Keratinocyte (primary cell): ENCODE measurements at regions not wholly inside any gene's neighbourhood (a gene's known extent, or its start where the extent isn't known, plus 50 kb on each side); places are given as distances from the start of the nearest gene placed in this dataset.

Experiments used
- EZH2 ChIP-seq: IDR thresholded peaks from one replicate; pipeline ENCODE4 v1.6.1; 2012; ENCODE audit warnings: inconsistent platforms, mild to moderate bottlenecking, low read length, moderate library complexity
- TF ChIP-seq, protein P1 (sequence below), 3 experiments: IDR thresholded peaks in 1 of 3; conservative IDR thresholded peaks in 1 of 3; optimal IDR thresholded peaks in 1 of 3; 2 replicates in 2 of 3; 3 replicates in 1 of 3; pipeline versions ENCODE3 to v1.5.1; 2011; ENCODE audit warnings: low read length in 3 of 3, mild to moderate bottlenecking in 3 of 3, moderate library complexity in 2 of 3, control low read depth in 1 of 3, inconsistent platforms in 1 of 3; ENCODE audit not compliant: insufficient read depth in 2 of 3; ENCODE audit errors: extremely low read depth in 1 of 3

DNA sequence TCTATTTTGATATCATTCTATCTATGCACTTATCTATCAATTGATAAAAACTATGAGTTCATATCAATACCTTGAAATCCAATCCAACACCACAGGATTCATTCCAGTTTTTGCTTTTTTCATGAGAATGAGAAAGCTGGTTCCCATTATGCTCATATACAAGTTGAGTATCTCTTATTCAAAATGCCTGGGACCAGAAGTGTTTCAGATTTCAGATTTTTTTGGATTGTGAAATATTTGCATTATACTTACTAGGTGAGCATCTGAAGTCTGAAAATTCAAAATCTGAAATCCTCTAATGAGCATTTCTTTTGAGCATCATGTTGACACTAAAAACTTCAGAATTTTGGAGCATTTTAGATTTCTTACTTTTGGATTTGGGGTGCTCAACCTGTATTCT lies 67.8 kb upstream of the DCBLD2 start:
- TF ChIP-seq, protein P1, sequence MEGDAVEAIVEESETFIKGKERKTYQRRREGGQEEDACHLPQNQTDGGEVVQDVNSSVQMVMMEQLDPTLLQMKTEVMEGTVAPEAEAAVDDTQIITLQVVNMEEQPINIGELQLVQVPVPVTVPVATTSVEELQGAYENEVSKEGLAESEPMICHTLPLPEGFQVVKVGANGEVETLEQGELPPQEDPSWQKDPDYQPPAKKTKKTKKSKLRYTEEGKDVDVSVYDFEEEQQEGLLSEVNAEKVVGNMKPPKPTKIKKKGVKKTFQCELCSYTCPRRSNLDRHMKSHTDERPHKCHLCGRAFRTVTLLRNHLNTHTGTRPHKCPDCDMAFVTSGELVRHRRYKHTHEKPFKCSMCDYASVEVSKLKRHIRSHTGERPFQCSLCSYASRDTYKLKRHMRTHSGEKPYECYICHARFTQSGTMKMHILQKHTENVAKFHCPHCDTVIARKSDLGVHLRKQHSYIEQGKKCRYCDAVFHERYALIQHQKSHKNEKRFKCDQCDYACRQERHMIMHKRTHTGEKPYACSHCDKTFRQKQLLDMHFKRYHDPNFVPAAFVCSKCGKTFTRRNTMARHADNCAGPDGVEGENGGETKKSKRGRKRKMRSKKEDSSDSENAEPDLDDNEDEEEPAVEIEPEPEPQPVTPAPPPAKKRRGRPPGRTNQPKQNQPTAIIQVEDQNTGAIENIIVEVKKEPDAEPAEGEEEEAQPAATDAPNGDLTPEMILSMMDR (optimal IDR thresholded peaks at IDR 0.05 in 1 of 3, IDR thresholded peaks at IDR 0.05 in 1 of 3, conservative IDR thresholded peaks at IDR 0.05 in 1 of 3; ENCODE audit: extremely low read depth in 1 of 3, insufficient read depth in 2 of 3, low read length in 3 of 3) = no peak
- TF ChIP-seq EZH2 = no peak
